ENCODE measurements at regions not wholly inside any gene's neighbourhood (a gene's known extent, or its start where the extent isn't known, plus 50 kb on each side); places are given as distances from the start of the nearest gene placed in this dataset.
"Not testable (repeated sequence)": the region's sequence is repeated elsewhere in the genome, so short reads cannot be mapped to it uniquely, and the experiment has no call there.

- DNase-seq, result no peak
Measured at GRCh38 chr5:135174315-135175096, 140.5 kb upstream of the PITX1 start.

DNA sequence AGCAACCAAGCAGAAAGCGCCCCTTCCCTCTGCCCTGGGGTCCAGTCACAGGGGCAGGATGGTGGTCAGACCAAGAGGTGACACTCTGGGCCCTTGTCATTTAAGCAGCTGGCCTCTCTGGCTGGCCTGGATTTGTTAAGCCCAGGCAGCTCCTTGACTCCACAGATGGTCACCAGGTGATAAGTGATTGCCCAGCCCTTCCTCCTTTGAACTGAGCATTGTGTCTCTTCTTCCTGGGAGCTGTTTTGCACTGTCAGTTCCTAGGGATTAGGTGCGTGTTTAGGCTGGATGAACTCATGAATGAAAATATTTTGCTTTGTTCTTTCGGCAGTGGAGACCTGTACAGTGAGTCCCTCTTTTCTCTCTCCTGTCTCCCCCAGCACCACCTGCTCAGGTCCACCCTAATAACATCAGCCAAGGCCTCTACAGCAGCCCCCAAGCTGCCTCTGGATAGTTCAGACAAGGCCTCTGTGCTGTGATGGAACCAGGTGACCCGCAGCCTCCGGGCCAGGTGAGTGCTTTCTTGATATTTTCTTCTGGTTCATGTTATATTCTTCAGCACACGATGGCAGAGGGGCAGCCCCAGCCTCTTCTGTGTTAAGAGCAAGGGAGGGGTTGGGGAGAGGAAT is 139.7 kb upstream of the PITX1 start:
- no peak for DNase-seq

GRCh38 chr5:135172718-135173117 is 138.7 kb upstream of the PITX1 start:
- no peak for DNase-seq

DNA sequence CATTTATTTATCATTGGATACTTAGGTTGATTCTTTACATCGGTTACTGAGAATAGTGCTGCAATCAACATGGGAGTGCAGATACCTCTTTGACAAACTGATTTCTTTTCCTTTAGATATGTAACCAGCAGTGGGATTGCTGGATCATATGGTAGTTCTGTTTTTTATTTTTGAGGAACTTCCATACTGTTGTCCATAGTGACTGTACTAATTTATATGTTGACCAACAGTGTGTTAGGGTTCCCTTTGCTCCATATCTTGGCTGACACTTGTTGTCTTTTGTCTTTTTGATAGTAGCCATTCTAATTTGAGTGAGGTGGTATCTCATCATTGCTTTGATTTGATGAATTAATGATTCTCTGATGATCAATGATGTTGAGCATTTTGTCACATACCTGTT is 137.3 kb upstream of the PITX1 start:
- no peak for DNase-seq

GRCh38 chr5:135170500-135170899 is 136.5 kb upstream of the PITX1 start:
- DNase-seq, result no peak

DNA sequence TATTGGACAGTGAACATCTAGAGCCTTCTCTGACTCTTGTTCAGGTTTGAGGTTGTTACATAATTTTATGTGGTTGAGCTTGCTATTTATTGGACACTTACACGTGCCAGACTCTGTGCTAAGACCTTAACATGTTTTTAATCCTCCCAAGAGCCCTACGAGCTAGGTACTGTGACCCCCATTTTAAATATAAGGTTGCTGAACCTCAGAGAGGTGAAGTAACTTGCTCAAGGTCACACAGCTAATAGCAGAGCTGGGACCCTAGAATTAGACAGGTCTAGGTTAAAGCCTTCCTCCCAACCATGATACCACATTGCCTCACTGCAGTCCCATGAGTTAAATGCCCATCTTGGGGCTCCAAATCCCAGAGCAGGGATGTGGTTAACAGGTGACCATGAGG is 135.7 kb upstream of the PITX1 start:
- DNase-seq, result no peak

DNA sequence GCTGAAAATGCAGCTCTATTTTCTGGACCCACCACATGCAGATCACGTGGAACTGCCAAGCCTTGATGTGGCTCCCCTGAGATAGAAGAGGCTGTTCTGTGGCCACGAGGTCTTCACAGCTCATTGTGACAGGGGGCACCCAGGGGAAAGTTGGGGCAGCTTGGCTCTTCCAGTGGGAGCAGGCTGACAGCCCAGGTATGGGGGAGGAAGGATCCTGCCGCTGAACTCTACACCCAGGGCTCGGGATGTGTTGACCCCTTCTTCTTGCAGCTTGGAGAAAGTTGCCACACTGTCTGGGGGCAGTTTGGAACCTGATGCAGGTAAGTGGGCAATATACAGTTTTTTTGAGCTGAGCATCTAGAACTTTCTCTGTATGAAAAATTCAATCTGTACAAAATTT is 133.6 kb upstream of the PITX1 start:
- no peak for DNase-seq

GRCh38 chr5:135164873-135165614 is 131.0 kb upstream of the PITX1 start:
- DNase-seq, result not testable (repeated sequence)

GRCh38 chr5:135163964-135164363 is 129.9 kb upstream of the PITX1 start:
- DNase-seq, result no peak

- DNase-seq, result no peak
Measured at GRCh38 chr5:135163391-135163790, 129.4 kb upstream of the PITX1 start.

GRCh38 chr5:135162661-135163265 is 128.7 kb upstream of the PITX1 start:
- DNase-seq, result no peak

DNA sequence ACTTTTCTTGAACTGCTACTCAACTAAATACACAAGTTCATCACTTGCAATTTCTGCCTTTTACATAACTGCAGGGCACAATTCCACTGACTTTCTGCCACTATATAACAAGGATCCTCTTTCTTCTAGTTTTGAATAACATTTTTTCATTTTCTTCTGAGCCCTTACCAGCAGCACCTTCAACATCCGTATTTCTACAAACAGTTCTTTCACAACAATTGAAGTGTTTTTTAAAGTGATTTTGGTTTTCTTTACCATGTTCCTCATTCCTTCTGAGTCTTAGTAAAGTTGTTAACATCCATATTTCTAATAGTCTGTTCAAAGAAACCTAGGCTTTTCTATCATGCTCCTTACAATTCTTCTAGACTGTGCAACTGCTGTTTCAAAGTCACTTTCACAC is 127.2 kb upstream of the PITX1 start:
- DNase-seq, result no peak

DNA sequence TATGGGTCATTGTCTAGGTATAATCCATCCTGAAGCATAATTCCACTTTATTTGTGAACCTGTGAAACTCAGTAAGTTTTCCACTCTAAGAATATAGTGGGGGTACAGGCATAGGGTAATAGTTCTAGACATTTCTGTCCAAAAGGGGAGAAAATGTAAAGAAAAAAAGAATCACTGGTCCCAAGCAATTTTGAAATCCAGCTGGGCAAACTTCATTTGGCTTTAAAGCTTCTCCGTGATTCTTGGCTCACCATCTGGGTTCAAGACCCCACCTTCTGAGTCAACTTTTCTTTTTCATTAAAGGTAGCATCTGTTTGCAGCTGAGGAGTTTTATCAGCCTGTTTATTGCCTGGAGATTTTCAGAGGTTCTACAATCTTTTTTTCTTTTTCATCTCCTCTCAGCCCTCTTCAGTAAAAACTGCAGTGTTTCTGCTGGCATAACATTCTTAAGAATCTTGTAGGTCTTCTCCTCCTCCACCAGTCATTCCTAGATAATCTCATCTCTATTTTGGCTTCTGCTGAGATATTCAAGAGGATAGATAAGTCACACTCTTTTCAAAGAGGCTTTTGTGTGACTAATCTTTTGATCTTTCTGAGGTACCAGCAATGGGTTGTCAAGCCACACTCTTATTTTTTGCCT is 126.1 kb upstream of the PITX1 start:
- no peak for DNase-seq

DNA sequence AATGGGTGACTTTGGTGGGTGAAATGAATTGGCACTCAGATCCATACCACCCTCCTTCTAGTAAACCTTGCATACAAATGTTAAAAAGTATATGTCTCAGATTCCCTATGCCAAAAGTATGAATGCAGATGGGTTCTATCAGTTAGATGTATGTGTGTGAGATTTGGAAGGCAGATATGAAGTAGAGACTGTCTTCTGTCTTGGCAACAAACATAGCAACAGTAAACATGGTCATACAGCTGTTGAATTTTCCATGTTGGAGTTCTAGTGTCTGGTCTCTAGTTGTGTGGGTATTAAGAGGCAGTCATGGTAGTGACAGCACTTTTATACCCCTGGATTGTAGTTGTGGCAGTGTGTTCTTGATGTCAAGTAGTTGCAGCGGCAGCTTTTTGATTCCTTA is 125.6 kb upstream of the PITX1 start:
- DNase-seq, result no peak

DNA sequence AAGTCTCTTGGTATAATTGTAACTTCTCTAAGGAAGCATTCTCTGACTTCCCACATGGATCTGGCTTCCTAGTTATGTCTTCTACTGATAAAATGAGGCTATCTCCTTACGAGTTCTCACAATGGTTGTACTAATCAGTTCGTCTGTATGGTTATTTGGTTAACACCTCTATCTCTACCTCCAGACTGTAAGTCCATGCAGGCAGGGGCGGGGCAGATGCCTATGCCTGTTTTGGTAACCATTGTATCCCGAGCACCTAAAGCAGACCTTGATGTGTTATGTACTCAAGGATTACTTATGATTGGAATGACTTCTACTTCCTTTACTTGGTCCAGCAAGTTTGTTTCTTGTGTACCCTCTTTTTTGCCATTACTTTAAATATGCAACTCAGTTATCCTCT is 125.0 kb upstream of the PITX1 start:
- DNase-seq, result no peak

DNA sequence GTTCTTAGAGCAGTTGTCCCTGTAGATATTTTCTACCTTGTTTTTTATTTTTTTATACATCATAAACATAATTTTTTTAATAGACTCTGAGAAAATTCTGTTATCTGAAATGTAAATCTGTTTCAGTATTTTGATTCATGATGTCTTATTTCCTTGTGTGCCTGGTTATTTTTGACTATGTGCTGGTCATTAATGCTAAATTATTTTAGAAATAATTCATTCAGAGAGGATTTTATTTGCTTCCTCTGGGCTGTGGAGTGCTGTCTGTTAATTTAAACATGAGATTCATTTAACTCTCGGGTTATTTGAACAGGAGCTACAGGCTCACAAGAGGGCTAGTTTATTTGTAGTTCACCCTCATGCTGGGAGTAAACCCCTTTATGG is 124.3 kb upstream of the PITX1 start:
- no peak for DNase-seq

DNA sequence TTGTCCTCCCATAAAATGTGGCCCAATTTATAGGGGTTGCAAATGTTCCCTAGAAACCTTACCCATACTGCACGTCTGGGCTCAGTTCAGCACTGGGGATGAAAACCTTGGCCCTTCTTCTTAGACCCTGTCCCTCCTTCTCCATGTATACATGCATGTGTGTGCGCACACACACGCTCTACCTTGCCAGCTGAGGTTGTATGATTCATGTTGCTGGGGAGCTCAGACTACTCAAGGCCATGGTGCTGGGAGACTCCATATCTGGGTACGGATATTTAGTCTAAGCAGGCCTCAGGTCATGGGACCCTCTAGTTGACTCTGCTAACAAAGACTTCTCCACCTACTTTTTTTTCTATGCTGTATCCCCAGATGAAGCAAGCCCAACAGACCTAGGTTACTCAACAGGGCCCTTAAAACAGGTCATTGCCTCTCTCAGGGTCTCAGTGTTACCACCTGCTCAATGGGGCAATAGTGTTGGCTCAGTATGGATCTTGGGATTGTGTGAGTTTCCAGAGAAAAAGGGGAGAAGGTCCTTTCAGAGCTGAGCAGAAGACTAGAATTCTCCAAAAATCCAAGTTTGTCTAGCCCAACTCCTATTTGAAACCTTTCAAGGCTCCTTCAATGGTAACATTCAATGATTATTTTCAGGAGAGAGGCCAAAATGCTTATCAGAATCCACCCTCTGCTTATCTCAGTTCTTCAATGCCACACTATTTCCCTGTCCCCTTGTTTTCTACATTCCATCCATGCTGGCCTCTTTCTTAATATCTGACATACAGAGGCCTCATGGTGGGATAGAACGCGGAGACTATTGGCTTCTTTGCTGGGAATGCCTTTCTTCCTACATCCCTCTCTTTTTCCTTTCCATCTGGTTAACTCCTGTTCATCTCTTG is 123.6 kb upstream of the PITX1 start:
- no peak for DNase-seq

DNA sequence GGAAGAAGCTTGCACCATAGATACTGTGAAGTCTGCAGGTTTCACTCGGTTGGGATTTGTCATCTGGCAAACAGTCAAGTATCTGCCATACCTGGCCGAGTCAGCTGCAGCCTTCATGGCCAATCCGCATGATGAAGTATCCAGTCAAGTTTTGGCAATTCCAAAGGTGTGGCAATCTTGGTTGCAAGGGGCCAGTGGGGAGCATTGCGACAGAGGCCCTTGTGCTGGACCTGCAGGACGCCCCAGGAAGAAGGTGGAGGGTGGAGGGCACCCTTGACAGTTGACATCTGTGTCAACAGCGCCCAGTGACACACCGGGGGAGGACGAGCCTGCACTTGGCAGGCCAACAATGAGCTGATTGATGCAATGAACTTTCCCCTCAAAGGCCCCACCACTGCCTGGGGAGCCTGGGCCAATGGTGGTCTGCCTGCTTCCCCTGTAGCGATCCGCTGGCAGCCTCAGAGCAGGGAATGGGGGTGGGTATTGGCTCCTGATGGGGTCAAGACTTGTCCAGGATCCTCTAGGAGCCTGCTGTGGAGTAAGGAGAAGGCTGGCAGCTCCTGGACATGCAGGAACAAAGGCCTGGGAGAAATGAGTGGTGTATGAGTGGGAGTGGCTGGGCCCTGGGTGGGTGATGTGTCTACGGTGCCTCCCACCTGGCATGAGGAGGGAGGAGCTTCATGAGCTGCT is 122.8 kb upstream of the PITX1 start:
- DNase-seq, result no peak

DNA sequence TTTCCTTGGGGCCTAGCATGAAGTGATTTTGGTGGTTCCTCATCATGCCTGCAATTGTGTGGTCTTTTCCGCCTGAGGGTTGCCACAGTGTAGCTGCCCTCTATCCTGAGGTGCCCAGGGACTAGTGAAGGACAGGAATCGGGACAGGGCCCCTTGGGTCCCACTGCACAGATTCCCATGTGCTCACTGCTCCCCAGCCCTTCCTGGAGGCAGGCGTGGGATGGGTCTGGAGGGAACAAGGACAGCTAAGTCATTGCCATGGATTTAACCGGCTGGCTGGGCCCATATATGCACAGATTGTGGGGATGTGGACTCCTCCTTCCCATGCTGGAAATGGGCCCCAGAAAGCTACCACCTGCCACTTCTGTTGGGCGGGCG is 122.3 kb upstream of the PITX1 start:
- no peak for DNase-seq

GRCh38 chr5:135155616-135156214 is 121.7 kb upstream of the PITX1 start:
- no peak for DNase-seq

DNA sequence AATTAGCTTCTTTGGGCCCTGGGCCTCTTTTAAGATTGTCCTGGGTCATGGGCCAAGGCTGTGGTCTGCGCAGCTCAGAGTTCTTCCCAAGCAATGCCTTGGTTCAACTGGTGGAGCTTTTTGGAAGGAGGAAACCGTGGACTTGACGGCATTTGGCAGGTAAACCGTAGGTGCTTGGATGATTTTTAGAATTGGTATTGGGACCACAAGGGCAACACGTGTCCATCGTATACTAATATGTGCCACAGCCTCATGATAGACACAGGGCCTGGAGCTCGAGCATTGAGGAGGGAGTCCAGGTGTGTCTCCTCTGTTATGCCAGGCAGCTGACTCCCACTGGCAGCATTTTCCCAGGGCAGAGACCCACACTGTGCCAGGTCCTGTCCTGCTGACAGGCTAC is 120.9 kb upstream of the PITX1 start:
- DNase-seq, result no peak
